SU-DHL-6 (cell line): ENCODE measurements at regions not wholly inside any gene's neighbourhood (a gene's known extent, or its start where the extent isn't known, plus 50 kb on each side); places are given as distances from the start of the nearest gene placed in this dataset.

Experiments used
- H2AFZ ChIP-seq: fragments of 200-600 bp; sonication (generic); 2 replicates; pipeline ENCODE4 v1.6.1; 2014; ENCODE audit warnings: low read depth, mild to moderate bottlenecking, moderate library complexity, mixed read lengths, antibody characterized with exemption, low read length; ENCODE audit not compliant: severe bottlenecking
- H3F3A ChIP-seq: fragments of 200-600 bp; shearing (Covaris generic); 2 replicates; pipeline ENCODE4 v1.6.0; 2016; ENCODE audit warnings: antibody characterized with exemption, mild to moderate bottlenecking; ENCODE audit not compliant: insufficient read depth
- H3K27ac ChIP-seq: fragments of 200-600 bp; sonication (generic); 2 replicates; pipeline ENCODE4 v1.5.1; 2016; ENCODE audit warnings: low read depth, mild to moderate bottlenecking, low read length, moderate library complexity, mixed read lengths
- H3K27me3 ChIP-seq: fragments of 200-600 bp; sonication (generic), shearing (Covaris generic); 2 replicates; pipeline ENCODE4 v1.6.0; 2014; ENCODE audit warnings: mild to moderate bottlenecking, low read length
- H3K36me3 ChIP-seq: fragments of 200-600 bp; sonication (generic); 2 replicates; pipeline ENCODE4 v1.6.1; 2014; ENCODE audit warnings: mild to moderate bottlenecking, low read length, mixed read lengths
- H3K4me2 ChIP-seq: fragments of 300-600, 200-600 bp; shearing (Covaris generic), sonication (generic); 2 replicates; pipeline ENCODE4 v1.6.0; 2014; ENCODE audit warnings: low read length, low read depth, mild to moderate bottlenecking; ENCODE audit not compliant: poor library complexity, severe bottlenecking
- H3K4me3 ChIP-seq: fragments of 200-600 bp; sonication (generic); 2 replicates; pipeline ENCODE4 v1.5.1; 2014; ENCODE audit warnings: antibody characterized with exemption, low read length, mild to moderate bottlenecking, mixed read lengths; ENCODE audit not compliant: insufficient read depth, poor library complexity, severe bottlenecking
- H3K79me2 ChIP-seq: fragments of 200-600 bp; sonication (generic); 2 replicates; pipeline ENCODE4 v1.6.1; 2014; ENCODE audit warnings: mild to moderate bottlenecking, low read length, moderate library complexity; ENCODE audit not compliant: insufficient read depth
- H3K9ac ChIP-seq: fragments of 200-600 bp; sonication (generic); 2 replicates; pipeline ENCODE4 v1.7.0; 2014; ENCODE audit warnings: mild to moderate bottlenecking, low read length
- H3K9me2 ChIP-seq: fragments of 200-600 bp; sonication (generic); replicated peaks from 2 replicates; pipeline ENCODE4 v1.6.1; 2014; ENCODE audit warnings: low read length; ENCODE audit not compliant: insufficient read depth
- H3K9me3 ChIP-seq: fragments of 200-600 bp; sonication (generic); 2 replicates; pipeline ENCODE4 v1.6.1; 2014; ENCODE audit warnings: low read length, mixed read lengths; ENCODE audit not compliant: insufficient read depth
- H4K20me1 ChIP-seq: fragments of 200-600 bp; sonication (generic); 2 replicates; pipeline ENCODE4 v1.6.1; 2014; ENCODE audit warnings: low read depth, mild to moderate bottlenecking, antibody characterized with exemption, low read length, moderate library complexity, mixed read lengths
- EZH2phosphoT487 ChIP-seq: fragments of 200-600 bp; sonication (generic), shearing (Covaris generic); conservative IDR thresholded peaks from 2 replicates; pipeline ENCODE4 v1.6.1; 2018; ENCODE audit warnings: mild to moderate bottlenecking, antibody characterized with exemption, low read length, moderate library complexity, mixed read lengths
- TF ChIP-seq, protein P1 (sequence below): fragments of 200-600 bp; sonication (generic); IDR thresholded peaks from one replicate; pipeline ENCODE4 v1.5.1; 2017; ENCODE audit warnings: antibody characterized with exemption, mild to moderate bottlenecking, low read length, moderate library complexity; ENCODE audit not compliant: insufficient read depth, poor library complexity, severe bottlenecking

DNA sequence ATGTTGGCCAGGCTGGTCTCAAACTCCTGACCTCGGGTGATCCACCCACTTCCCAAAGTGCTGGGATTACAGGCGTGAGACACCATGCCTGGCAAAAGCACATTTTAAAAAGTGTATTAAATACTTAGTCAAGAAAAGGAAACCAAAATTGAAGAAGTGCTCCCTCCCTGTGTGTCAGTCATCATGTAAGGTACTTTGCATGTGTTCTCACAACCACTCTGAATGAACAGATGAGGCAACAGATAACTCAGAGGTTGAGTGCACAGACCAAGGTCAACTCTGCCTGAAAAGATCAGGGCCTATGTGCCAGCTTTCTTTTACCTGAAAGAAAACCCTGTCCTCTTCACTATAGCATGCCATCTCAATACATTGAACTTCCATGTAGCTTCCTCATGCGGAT lies 289.7 kb downstream of the MRPS30 start:
- H2AFZ ChIP-seq = no peak overlapping the region
- no peak overlapping the region for H3K27ac ChIP-seq
- no peaks in the 10 kb centered on the region for H3K36me3 ChIP-seq
- H3K79me2 ChIP-seq = no peaks in the 10 kb centered on the region
- H3F3A ChIP-seq = no peaks in the 10 kb centered on the region
- H3K9ac ChIP-seq = no peak overlapping the region
- no peaks in the 10 kb centered on the region for H3K27me3 ChIP-seq
- no peaks in the 10 kb centered on the region for H3K9me2 ChIP-seq
- TF ChIP-seq, protein P1, sequence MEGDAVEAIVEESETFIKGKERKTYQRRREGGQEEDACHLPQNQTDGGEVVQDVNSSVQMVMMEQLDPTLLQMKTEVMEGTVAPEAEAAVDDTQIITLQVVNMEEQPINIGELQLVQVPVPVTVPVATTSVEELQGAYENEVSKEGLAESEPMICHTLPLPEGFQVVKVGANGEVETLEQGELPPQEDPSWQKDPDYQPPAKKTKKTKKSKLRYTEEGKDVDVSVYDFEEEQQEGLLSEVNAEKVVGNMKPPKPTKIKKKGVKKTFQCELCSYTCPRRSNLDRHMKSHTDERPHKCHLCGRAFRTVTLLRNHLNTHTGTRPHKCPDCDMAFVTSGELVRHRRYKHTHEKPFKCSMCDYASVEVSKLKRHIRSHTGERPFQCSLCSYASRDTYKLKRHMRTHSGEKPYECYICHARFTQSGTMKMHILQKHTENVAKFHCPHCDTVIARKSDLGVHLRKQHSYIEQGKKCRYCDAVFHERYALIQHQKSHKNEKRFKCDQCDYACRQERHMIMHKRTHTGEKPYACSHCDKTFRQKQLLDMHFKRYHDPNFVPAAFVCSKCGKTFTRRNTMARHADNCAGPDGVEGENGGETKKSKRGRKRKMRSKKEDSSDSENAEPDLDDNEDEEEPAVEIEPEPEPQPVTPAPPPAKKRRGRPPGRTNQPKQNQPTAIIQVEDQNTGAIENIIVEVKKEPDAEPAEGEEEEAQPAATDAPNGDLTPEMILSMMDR = no peak
- TF ChIP-seq EZH2phosphoT487 = no peak
- H4K20me1 ChIP-seq = no peaks in the 10 kb centered on the region
- H3K4me3 ChIP-seq = no peak overlapping the region
- H3K4me2 ChIP-seq = no peak overlapping the region
- H3K9me3 ChIP-seq = no peaks in the 10 kb centered on the region

DNA sequence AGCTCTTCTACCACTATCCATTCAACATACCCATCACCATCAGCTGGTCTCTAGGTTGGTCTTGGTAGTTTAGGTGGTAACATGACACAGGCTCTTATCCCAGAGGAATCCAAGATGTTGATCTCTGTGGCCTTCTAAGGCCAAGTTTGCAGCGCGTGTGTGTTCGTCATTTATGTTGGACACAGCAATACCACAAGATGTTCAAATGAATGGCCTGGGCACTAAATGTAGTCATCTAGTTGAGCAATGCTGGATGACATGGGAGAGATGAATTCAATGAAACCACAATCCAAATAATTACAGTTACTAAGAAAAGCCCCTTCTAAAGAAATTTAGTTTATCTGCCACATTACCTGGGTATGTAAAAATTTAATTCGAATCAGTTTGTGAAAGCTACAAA lies 292.4 kb downstream of the MRPS30 start:
- Histone ChIP-seq H3K4me2 (no peak overlapping the region), H3F3A (no peaks in the 10 kb centered on the region), H2AFZ (no peak overlapping the region), H3K4me3 (no peak overlapping the region), H4K20me1 (no peaks in the 10 kb centered on the region), H3K27me3 (no peaks in the 10 kb centered on the region), H3K9me3 (no peaks in the 10 kb centered on the region), H3K36me3 (no peaks in the 10 kb centered on the region), H3K9ac (no peak overlapping the region), H3K9me2 (no peaks in the 10 kb centered on the region), H3K27ac (no peak overlapping the region), H3K79me2 (no peaks in the 10 kb centered on the region)
- TF ChIP-seq, protein P1 = no peak
- TF ChIP-seq EZH2phosphoT487 = no peak

DNA sequence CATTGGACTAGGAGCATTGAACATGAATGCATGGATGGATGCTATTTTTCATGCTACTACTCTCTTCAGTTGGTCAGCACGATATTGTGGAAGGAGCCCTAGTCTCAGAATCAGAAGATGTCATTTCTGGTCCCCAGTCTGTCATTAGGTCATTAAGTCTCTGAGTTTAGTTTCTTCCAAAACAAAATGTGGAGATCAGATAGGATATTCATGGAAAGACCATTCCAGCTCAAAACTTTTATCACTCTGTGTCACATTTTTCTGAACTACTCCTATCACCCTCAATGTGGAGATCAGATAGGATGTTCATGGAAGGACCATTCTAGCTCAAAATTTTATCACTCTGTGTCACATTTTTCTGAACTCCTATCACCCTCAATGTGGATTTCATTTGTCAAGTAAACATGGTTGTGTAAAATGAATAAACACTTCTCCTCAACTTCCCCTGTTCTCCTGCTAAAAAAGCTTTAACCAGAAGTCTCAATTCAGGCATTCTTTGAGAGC lies 296.8 kb downstream of the MRPS30 start:
- TF ChIP-seq, protein P1 = no peak
- no peak for TF ChIP-seq EZH2phosphoT487

More for the DNA sequence above, 296.8 kb downstream of the MRPS30 start:
- Histone ChIP-seq H3K79me2 (no peaks in the 10 kb centered on the region), H4K20me1 (no peaks in the 10 kb centered on the region), H3K27me3 (no peaks in the 10 kb centered on the region), H2AFZ (no peak overlapping the region), H3K9me2 (no peaks in the 10 kb centered on the region), H3K4me2 (no peak overlapping the region), H3K36me3 (no peaks in the 10 kb centered on the region), H3K9ac (no peak overlapping the region), H3F3A (no peaks in the 10 kb centered on the region), H3K27ac (no peak overlapping the region), H3K4me3 (no peak overlapping the region), H3K9me3 (no peaks in the 10 kb centered on the region)
